IMR-90 (cell line): ENCODE measurements at regions not wholly inside any gene's neighbourhood (a gene's known extent, or its start where the extent isn't known, plus 50 kb on each side); places are given as distances from the start of the nearest gene placed in this dataset.

Experiments used
- ATAC-seq: fragments of 200-7000 bp; cut with Tn5 transposase; 2 replicates; pipeline ENCODE4 v1.9.1; 2020; ENCODE audit warnings: low read depth, mild to moderate bottlenecking, moderate library complexity
- BruUV-seq: library from RNA; stranded (reverse); fragments of 400-500 nt; replicated peaks from 2 replicates; lab custom pipeline; 2021; lab: Mats Ljungman, UMichigan
- CTCF ChIA-PET: fragments of 300-600 bp; formaldehyde crosslinking; extraction: SDS; loops from one replicate; lab custom pipeline; 2021; ENCODE audit warnings: antibody characterized with exemption; lab: Yijun Ruan, JAX
- POLR2A ChIA-PET: fragments of 300-600 bp; sonication (Branson Sonifier 250); formaldehyde crosslinking; loops from one replicate; lab custom pipeline; 2022; ENCODE audit warnings: antibody characterized with exemption; ENCODE audit not compliant: unreplicated experiment; lab: Charles Lee
- DNase-seq: peaks from one replicate; pipeline ENCODE4 v3.0.0; 2013
- H2AFZ ChIP-seq: replicated peaks from 2 replicates; pipeline ENCODE3; 2013; ENCODE audit warnings: low read length, mild to moderate bottlenecking; ENCODE audit not compliant: poor library complexity
- H2AK5ac ChIP-seq: 2 replicates; pipeline ENCODE4 v1.6.1; 2013; ENCODE audit warnings: low read depth, low read length, inconsistent platforms
- H2AK9ac ChIP-seq: replicated peaks from 2 replicates; pipeline ENCODE3; 2013; ENCODE audit warnings: mild to moderate bottlenecking, low read depth, low read length, moderate library complexity; ENCODE audit not compliant: poor library complexity
- H2BK120ac ChIP-seq: 2 replicates; pipeline ENCODE4 v1.6.1; 2013; ENCODE audit warnings: low read depth, low read length, inconsistent platforms
- H2BK15ac ChIP-seq: 3 replicates; pipeline ENCODE4 v1.6.1; 2013; ENCODE audit warnings: low read depth, low read length, inconsistent platforms
- H2BK20ac ChIP-seq: 2 replicates; pipeline ENCODE4 v1.6.1; 2013; ENCODE audit warnings: low read depth, mild to moderate bottlenecking, inconsistent platforms, low read length, moderate library complexity
- H2BK5ac ChIP-seq: 2 replicates; pipeline ENCODE4 v1.6.1; 2013; ENCODE audit warnings: mild to moderate bottlenecking, low read depth, low read length, inconsistent platforms; ENCODE audit not compliant: poor library complexity, severe bottlenecking
- H3K14ac ChIP-seq: replicated peaks from 2 replicates; pipeline ENCODE4 v1.6.1; 2013; ENCODE audit warnings: low read depth, low read length, inconsistent platforms
- H3K18ac ChIP-seq: 2 replicates; pipeline ENCODE4 v1.6.1; 2013; ENCODE audit warnings: low read depth, low read length, control low read depth
- H3K23ac ChIP-seq: 2 replicates; pipeline ENCODE4 v1.6.1; 2013; ENCODE audit warnings: low read depth, low read length, inconsistent platforms
- H3K27ac ChIP-seq: 2 replicates; pipeline ENCODE4 v1.5.1; 2013; ENCODE audit warnings: mild to moderate bottlenecking, control low read depth, low read length; ENCODE audit not compliant: insufficient read depth
- H3K27me3 ChIP-seq: 2 replicates; pipeline ENCODE4 v1.6.1; 2013; ENCODE audit warnings: low read length; ENCODE audit not compliant: control insufficient read depth, insufficient read depth
- H3K36me3 ChIP-seq: 2 replicates; pipeline ENCODE4 v1.6.1; 2013; ENCODE audit warnings: low read length, mixed read lengths; ENCODE audit not compliant: control insufficient read depth, insufficient read depth
- H3K4ac ChIP-seq: 2 replicates; pipeline ENCODE4 v1.6.1; 2013; ENCODE audit warnings: low read depth, low read length, inconsistent platforms
- H3K4me1 ChIP-seq: 2 replicates; pipeline ENCODE4 v1.6.1; 2013; ENCODE audit warnings: low read length, mixed read lengths; ENCODE audit not compliant: control insufficient read depth, insufficient read depth
- H3K4me2 ChIP-seq: 2 replicates; pipeline ENCODE4 v1.6.1; 2013; ENCODE audit warnings: low read depth, mild to moderate bottlenecking, control low read depth, low read length, moderate library complexity
- H3K4me3 ChIP-seq: 2 replicates; pipeline ENCODE4 v1.5.1; 2013; ENCODE audit warnings: low read depth, mild to moderate bottlenecking, control low read depth, low read length, moderate library complexity; ENCODE audit not compliant: insufficient read depth
- H3K56ac ChIP-seq: 2 replicates; pipeline ENCODE4 v1.6.1; 2013; ENCODE audit warnings: low read length, inconsistent platforms; ENCODE audit not compliant: insufficient read depth; ENCODE audit errors: extremely low read depth
- H3K79me1 ChIP-seq, 2 experiments: 2 replicates each; pipeline ENCODE4 v1.6.1; 2013; ENCODE audit warnings: low read length in 2 of 2, inconsistent platforms in 1 of 2, low read depth in 1 of 2
- H3K9ac ChIP-seq: 2 replicates; pipeline ENCODE4 v1.6.1; 2013; ENCODE audit warnings: low read depth, low read length, control low read depth
- H3K9me1 ChIP-seq: 2 replicates; pipeline ENCODE4 v1.6.1; 2013; ENCODE audit warnings: low read length, inconsistent platforms; ENCODE audit not compliant: insufficient read depth
- H3K9me3 ChIP-seq: 2 replicates; pipeline ENCODE4 v1.6.1; 2013; ENCODE audit warnings: low read length; ENCODE audit not compliant: control insufficient read depth, insufficient read depth
- H4K20me1 ChIP-seq: 2 replicates; pipeline ENCODE4 v1.6.1; 2013; ENCODE audit warnings: low read length, inconsistent platforms; ENCODE audit not compliant: insufficient read depth
- H4K5ac ChIP-seq: 2 replicates; pipeline ENCODE4 v1.6.1; 2013; ENCODE audit warnings: mild to moderate bottlenecking, low read depth, low read length, control low read depth
- H4K8ac ChIP-seq, 2 experiments: 2 replicates each; pipeline ENCODE4 v1.6.1; 2013; ENCODE audit warnings: low read depth in 2 of 2, low read length in 2 of 2, control low read depth in 1 of 2, inconsistent platforms in 1 of 2
- H4K91ac ChIP-seq: 2 replicates; pipeline ENCODE4 v1.6.1; 2013; ENCODE audit warnings: low read depth, low read length, inconsistent platforms; ENCODE audit not compliant: insufficient read depth
- BHLHE40 ChIP-seq: fragments of 150-350 bp; IDR thresholded peaks from 2 replicates; pipeline ENCODE4 v1.6.1; 2016; ENCODE audit warnings: mild to moderate bottlenecking, low read depth, low read length
- NFE2L2 ChIP-seq: fragments of 150-350 bp; IDR thresholded peaks from 2 replicates; pipeline ENCODE4 v1.6.1; 2016; ENCODE audit warnings: low read depth, mild to moderate bottlenecking, low read length
- SMC3 ChIP-seq: fragments of 150-350 bp; IDR thresholded peaks from 2 replicates; pipeline ENCODE4 v1.6.1; 2016; ENCODE audit warnings: low read depth, mild to moderate bottlenecking, antibody characterized with exemption, low read length, moderate library complexity
- WGBS, 2 experiments: methylation state at CpG; one replicate each; pipeline versions ENCODE4 v1.1.5 to v1.1.7; 2013; ENCODE audit warnings: missing lambda C conversion rate in 2 of 2; ENCODE audit not compliant: insufficient read length in 1 of 2; ENCODE audit errors: extremely low coverage in 2 of 2; 5-methylcytosine and 5-hydroxymethylcytosine counted together
- dilution Hi-C: fragments of 300-500 bp; cut with HindIII; formaldehyde crosslinking; loops from one replicate; pipeline ENCODE4 v1.14.3; 2018; ENCODE audit warnings: low sequenced_read_pairs; ENCODE audit not compliant: unreplicated experiment
- in situ Hi-C: fragments of 300-500 bp; cut with MboI; formaldehyde crosslinking; loops from 3 replicates; pipeline ENCODE4 v1.14.3; 2019; ENCODE audit warnings: low sequenced_read_pairs, inconsistent platforms, mixed read lengths
- intact Hi-C: fragments of 100-400 bp; cut with micrococcal nuclease; formaldehyde crosslinking; loops from 2 replicates; pipeline ENCODE4 v1.10.0; 2022
- TF ChIP-seq, protein P1 (sequence below): conservative IDR thresholded peaks from 2 replicates; pipeline ENCODE4 v1.5.1; 2012; ENCODE audit warnings: mild to moderate bottlenecking, low read depth, low read length, improper control_type of control experiment
- TF ChIP-seq, protein P2 (sequence below): fragments of 150-350 bp; IDR thresholded peaks from 2 replicates; pipeline ENCODE4 v1.6.1; 2016; ENCODE audit warnings: low read depth, mild to moderate bottlenecking, low read length, moderate library complexity, borderline replicate concordance
- TF ChIP-seq, protein P3 (sequence below): fragments of 150-350 bp; IDR thresholded peaks from 2 replicates; pipeline ENCODE4 v1.6.1; 2017; ENCODE audit warnings: mild to moderate bottlenecking, antibody characterized with exemption, low read length, low read depth

GRCh38 chr6:169393753-169394152 lies 140.1 kb upstream of the THBS2 start:
- no peak overlapping the region for H4K8ac ChIP-seq
- in situ Hi-C loops (no loop called here), intact Hi-C loops (no loop called here), dilution Hi-C loops (no loop called here)
- no peak overlapping the region for H3K4ac ChIP-seq
- no peaks in the 10 kb centered on the region for H3K27me3 ChIP-seq
- TF ChIP-seq, protein P1, sequence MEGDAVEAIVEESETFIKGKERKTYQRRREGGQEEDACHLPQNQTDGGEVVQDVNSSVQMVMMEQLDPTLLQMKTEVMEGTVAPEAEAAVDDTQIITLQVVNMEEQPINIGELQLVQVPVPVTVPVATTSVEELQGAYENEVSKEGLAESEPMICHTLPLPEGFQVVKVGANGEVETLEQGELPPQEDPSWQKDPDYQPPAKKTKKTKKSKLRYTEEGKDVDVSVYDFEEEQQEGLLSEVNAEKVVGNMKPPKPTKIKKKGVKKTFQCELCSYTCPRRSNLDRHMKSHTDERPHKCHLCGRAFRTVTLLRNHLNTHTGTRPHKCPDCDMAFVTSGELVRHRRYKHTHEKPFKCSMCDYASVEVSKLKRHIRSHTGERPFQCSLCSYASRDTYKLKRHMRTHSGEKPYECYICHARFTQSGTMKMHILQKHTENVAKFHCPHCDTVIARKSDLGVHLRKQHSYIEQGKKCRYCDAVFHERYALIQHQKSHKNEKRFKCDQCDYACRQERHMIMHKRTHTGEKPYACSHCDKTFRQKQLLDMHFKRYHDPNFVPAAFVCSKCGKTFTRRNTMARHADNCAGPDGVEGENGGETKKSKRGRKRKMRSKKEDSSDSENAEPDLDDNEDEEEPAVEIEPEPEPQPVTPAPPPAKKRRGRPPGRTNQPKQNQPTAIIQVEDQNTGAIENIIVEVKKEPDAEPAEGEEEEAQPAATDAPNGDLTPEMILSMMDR = no peak
- TF ChIP-seq SMC3 = no peak
- TF ChIP-seq, protein P2, sequence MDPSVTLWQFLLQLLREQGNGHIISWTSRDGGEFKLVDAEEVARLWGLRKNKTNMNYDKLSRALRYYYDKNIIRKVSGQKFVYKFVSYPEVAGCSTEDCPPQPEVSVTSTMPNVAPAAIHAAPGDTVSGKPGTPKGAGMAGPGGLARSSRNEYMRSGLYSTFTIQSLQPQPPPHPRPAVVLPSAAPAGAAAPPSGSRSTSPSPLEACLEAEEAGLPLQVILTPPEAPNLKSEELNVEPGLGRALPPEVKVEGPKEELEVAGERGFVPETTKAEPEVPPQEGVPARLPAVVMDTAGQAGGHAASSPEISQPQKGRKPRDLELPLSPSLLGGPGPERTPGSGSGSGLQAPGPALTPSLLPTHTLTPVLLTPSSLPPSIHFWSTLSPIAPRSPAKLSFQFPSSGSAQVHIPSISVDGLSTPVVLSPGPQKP = no peak
- TF ChIP-seq BHLHE40 = no peak
- TF ChIP-seq, protein P3, sequence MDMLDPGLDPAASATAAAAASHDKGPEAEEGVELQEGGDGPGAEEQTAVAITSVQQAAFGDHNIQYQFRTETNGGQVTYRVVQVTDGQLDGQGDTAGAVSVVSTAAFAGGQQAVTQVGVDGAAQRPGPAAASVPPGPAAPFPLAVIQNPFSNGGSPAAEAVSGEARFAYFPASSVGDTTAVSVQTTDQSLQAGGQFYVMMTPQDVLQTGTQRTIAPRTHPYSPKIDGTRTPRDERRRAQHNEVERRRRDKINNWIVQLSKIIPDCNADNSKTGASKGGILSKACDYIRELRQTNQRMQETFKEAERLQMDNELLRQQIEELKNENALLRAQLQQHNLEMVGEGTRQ = no peak
- TF ChIP-seq NFE2L2 = no peak
- no peak overlapping the region for H3K56ac ChIP-seq
- H3K4me3 ChIP-seq = no peak overlapping the region
- WGBS, 2 experiments = 99% methylated on average over 8 of the region's 13 CpGs; no CpG with 5 or more reads in 1 of the 2 experiments
- DNase-seq = no peak
- no peaks in the 10 kb centered on the region for H3K4me1 ChIP-seq
- no peak overlapping the region for H3K14ac ChIP-seq
- no peak overlapping the region for H3K4me2 ChIP-seq
- no peak overlapping the region for H2BK20ac ChIP-seq
- peak overlapping the region; percentile 21 for H2AFZ ChIP-seq
- no peak overlapping the region for H2BK5ac ChIP-seq
- POLR2A ChIA-PET = no interaction called here
- H2BK120ac ChIP-seq = no peak overlapping the region
- no peak overlapping the region for H4K5ac ChIP-seq
- H3K23ac ChIP-seq = no peak overlapping the region
- H3K9me3 ChIP-seq = no peaks in the 10 kb centered on the region; the same call in 1 of the 2 replicates
- no peaks in the 10 kb centered on the region for H3K9me1 ChIP-seq
- no peak overlapping the region for H2BK15ac ChIP-seq
- H4K91ac ChIP-seq = no peak overlapping the region
- H3K36me3 ChIP-seq = no peaks in the 10 kb centered on the region
- CTCF ChIA-PET = no interaction called here
- no peak overlapping the region for H3K18ac ChIP-seq
- no peak overlapping the region for H2AK5ac ChIP-seq
- no peak for ATAC-seq
- H3K27ac ChIP-seq = no peak overlapping the region
- H4K20me1 ChIP-seq = no peaks in the 10 kb centered on the region
- H2AK9ac ChIP-seq = peak overlapping the region; percentile 13
- no peaks in the 10 kb centered on the region for H3K79me1 ChIP-seq
- H3K9ac ChIP-seq = no peak overlapping the region
- BruUV-seq = no TSS peak
